Pancreas (tissue), 10 donors: ENCODE measurements at regions not wholly inside any gene's neighbourhood (a gene's known extent, or its start where the extent isn't known, plus 50 kb on each side); places are given as distances from the start of the nearest gene placed in this dataset.

Source experiments
- ATAC-seq, 4 donors: fragments of 200-7000 bp; cut with Tn5 transposase; one replicate each; pipeline versions ENCODE4 v1.8.0 to v1.9.1; 2020; ENCODE audit warnings: mild to moderate bottlenecking in 4 of 4, moderate library complexity in 4 of 4
- DNase-seq, 6 donors: peaks; one replicate each; pipeline ENCODE4 v3.0.0-alpha.2; 2020
- FAIRE-seq: peaks from 2 replicates; lab custom pipeline; 2012; peaks lifted over from hg19 to GRCh38; lab: Jason Lieb, UNC
- H3K27ac ChIP-seq, 4 donors: fragments of 200-600 bp; sonication (generic); 1 replicate in 3 of 4; 2 replicates in 1 of 4; pipeline versions ENCODE4 v1.5.0 to v1.8.0; 2020
- H3K27me3 ChIP-seq, 4 donors: fragments of 200-600 bp; one replicate each; pipeline ENCODE4 v1.8.0; 2021
- H3K36me3 ChIP-seq, 3 donors: fragments of 200-600 bp; sonication (generic) in 1 of 3; one replicate each; pipeline versions ENCODE4 v1.5.0 to v1.8.0; 2020 to 2021
- H3K4me1 ChIP-seq, 3 donors: fragments of 200-600 bp; one replicate each; pipeline ENCODE4 v1.8.0; 2021
- H3K4me3 ChIP-seq, 4 donors: fragments of 200-600 bp; sonication (generic) in 2 of 4; one replicate each; pipeline versions ENCODE4 v1.5.0 to v1.8.0; 2020 to 2021
- H3K9me3 ChIP-seq, 4 donors: fragments of 200-600 bp; one replicate each; pipeline ENCODE4 v1.8.0; 2021
- CTCF ChIP-seq, 4 donors: fragments of 200-600 bp; sonication (generic) in 3 of 4; IDR thresholded peaks; one replicate each; pipeline versions ENCODE4 v1.5.0 to v1.8.0; 2021; ENCODE audit warnings: antibody characterized with exemption in 4 of 4
- WGBS, 2 donors: extraction: QIAGEN DNeasy Blood & Tissue Kit; methylation state at CpG; one replicate each; pipeline ENCODE4 v1.1.7; 2013; 5-methylcytosine and 5-hydroxymethylcytosine counted together
- intact Hi-C, 3 donors: fragments of 100-400 bp; cut with DNase I; formaldehyde crosslinking; loops; one replicate each; pipeline versions ENCODE4 v1.11.1 to v1.14.2; 2022
- donor health status: healthy with polysubstance abuse.
- donor health status: DM: no; HTN: no; CAD: no; lungs with moderate emphysema.
- donor health status: DM: no; HTN: no; CAD: no.
- donor health status: control.
- donor health status: control.
- donor health status: Bipolar disorder and iron deficiency.
- donor health status: DM: yes; HTN: yes; CAD: no.
- donor health status: DM: no; HTN: no; CAD: no.
- donor health status: DM: no; HTN: no; CAD: no.
- donor health status: DM: yes; HTN: yes; CAD: no.

GRCh38 chr7:22549667-22550513 lies 49.9 kb upstream of the STEAP1B start:
- peak in 3 of 4 donors; percentile 22 to 35 (median 24) for TF ChIP-seq CTCF (IDR thresholded peaks at IDR 0.05)
- Histone ChIP-seq H3K4me1 (no peaks in the 10 kb centered on the region), H3K27ac (no peak overlapping the region), H3K4me3 (peak overlapping the region in 1 of 4 donors; percentile 24), H3K36me3 (no peaks in the 10 kb centered on the region), H3K27me3 (peaks cover 0 to 22% (median 0%) of the 10 kb centered on the region in 4 donors), H3K9me3 (no peaks in the 10 kb centered on the region)
- DNase-seq: peak in 3 of 6 donors; percentile 40 to 76 (median 41)
- 8 to 11% methylated on average over 48 of the region's 48 CpGs for WGBS, 2 donors
- intact Hi-C loops: loop anchor here (10.0 kb wide), 3 partner anchors 185 to 515 kb away; no protein-coding TSS in a partner anchor
- no peak for FAIRE-seq
- ATAC-seq: peak; percentile 71 to 90 (median 82)
